ENCODE measurements at regions not wholly inside any gene's neighbourhood (a gene's known extent, or its start where the extent isn't known, plus 50 kb on each side); places are given as distances from the start of the nearest gene placed in this dataset.

GRCh38 chr5:16304846-16305245 is 125.3 kb upstream of the MARCHF11 start:
- intact Hi-C loops (cut with DNase I), result no loop called here
- Histone ChIP-seq H3K36me3 (ENCODE audit: control insufficient read depth in 2 of 3, insufficient read depth in 3 of 3, low read length in 3 of 3) (no peaks in the 10 kb centered on the region), H3K9me3 (ENCODE audit: control insufficient read depth in 2 of 3, insufficient read depth in 1 of 3, low read length in 3 of 3) (no peaks in the 10 kb centered on the region), H3K4me3 (ENCODE audit: low read length in 3 of 3) (no peak overlapping the region), H3K27me3 (ENCODE audit: control insufficient read depth, insufficient read depth, low read length) (no peaks in the 10 kb centered on the region), H3K9ac (ENCODE audit: low read length in 3 of 3) (no peak overlapping the region), H3K4me1 (ENCODE audit: control insufficient read depth in 2 of 3, insufficient read depth in 2 of 3, low read depth in 1 of 3, low read length in 3 of 3) (no peaks in the 10 kb centered on the region), H3K27ac (ENCODE audit: low read depth in 2 of 2, low read length in 2 of 2) (no peak overlapping the region)
- no peak for TF ChIP-seq CTCF (IDR thresholded peaks at IDR 0.05; ENCODE audit: borderline replicate concordance, extremely low read depth, insufficient read depth)
- DNase-seq (no peak), FAIRE-seq (no peak)

- H3K27ac ChIP-seq (ENCODE audit: low read depth in 2 of 2, low read length in 2 of 2), result no peak overlapping the region
- H3K9ac ChIP-seq (ENCODE audit: low read length in 3 of 3), result no peak overlapping the region
- H3K4me1 ChIP-seq (ENCODE audit: control insufficient read depth in 2 of 3, insufficient read depth in 2 of 3, low read depth in 1 of 3, low read length in 3 of 3), result no peaks in the 10 kb centered on the region
- no peak for FAIRE-seq
- intact Hi-C loops (cut with DNase I), result no loop called here
- DNase-seq, result no peak
- H3K27me3 ChIP-seq (ENCODE audit: control insufficient read depth, insufficient read depth, low read length), result no peaks in the 10 kb centered on the region
- no peaks in the 10 kb centered on the region for H3K36me3 ChIP-seq (ENCODE audit: control insufficient read depth in 2 of 3, insufficient read depth in 3 of 3, low read length in 3 of 3)
- no peak for TF ChIP-seq CTCF (IDR thresholded peaks at IDR 0.05; ENCODE audit: borderline replicate concordance, extremely low read depth, insufficient read depth)
- H3K4me3 ChIP-seq (ENCODE audit: low read length in 3 of 3), result no peak overlapping the region
- peaks cover 0 to 8% (median 2%) of the 10 kb centered on the region in 3 donors for H3K9me3 ChIP-seq (ENCODE audit: control insufficient read depth in 2 of 3, insufficient read depth in 1 of 3, low read length in 3 of 3)
These were observed 117.4 kb upstream of the MARCHF11 start for GRCh38 chr5:16296946-16297345.

- DNase-seq, result no peak
- no peaks in the 10 kb centered on the region for H3K36me3 ChIP-seq (ENCODE audit: control insufficient read depth in 2 of 3, insufficient read depth in 3 of 3, low read length in 3 of 3)
- no peak for FAIRE-seq
- intact Hi-C loops (cut with DNase I), result no loop called here
- no peaks in the 10 kb centered on the region for H3K4me1 ChIP-seq (ENCODE audit: control insufficient read depth in 2 of 3, insufficient read depth in 2 of 3, low read depth in 1 of 3, low read length in 3 of 3)
- no peak overlapping the region for H3K4me3 ChIP-seq (ENCODE audit: low read length in 3 of 3)
- H3K27me3 ChIP-seq (ENCODE audit: control insufficient read depth, insufficient read depth, low read length), result no peaks in the 10 kb centered on the region
- TF ChIP-seq CTCF (IDR thresholded peaks at IDR 0.05; ENCODE audit: borderline replicate concordance, extremely low read depth, insufficient read depth), result no peak
- H3K27ac ChIP-seq (ENCODE audit: low read depth in 2 of 2, low read length in 2 of 2), result no peak overlapping the region
- no peak overlapping the region for H3K9ac ChIP-seq (ENCODE audit: low read length in 3 of 3)
- peaks cover 0 to 2% (median 0%) of the 10 kb centered on the region in 3 donors for H3K9me3 ChIP-seq (ENCODE audit: control insufficient read depth in 2 of 3, insufficient read depth in 1 of 3, low read length in 3 of 3)
These were observed 112.3 kb upstream of the MARCHF11 start for GRCh38 chr5:16291894-16292293.

GRCh38 chr5:16291474-16291873 is 111.9 kb upstream of the MARCHF11 start:
- TF ChIP-seq CTCF (IDR thresholded peaks at IDR 0.05; ENCODE audit: borderline replicate concordance, extremely low read depth, insufficient read depth), result no peak
- Histone ChIP-seq H3K4me3 (ENCODE audit: low read length in 3 of 3) (no peak overlapping the region), H3K9ac (ENCODE audit: low read length in 3 of 3) (no peak overlapping the region), H3K4me1 (ENCODE audit: control insufficient read depth in 2 of 3, insufficient read depth in 2 of 3, low read depth in 1 of 3, low read length in 3 of 3) (no peaks in the 10 kb centered on the region), H3K27ac (ENCODE audit: low read depth in 2 of 2, low read length in 2 of 2) (no peak overlapping the region), H3K36me3 (ENCODE audit: control insufficient read depth in 2 of 3, insufficient read depth in 3 of 3, low read length in 3 of 3) (no peaks in the 10 kb centered on the region), H3K9me3 (ENCODE audit: control insufficient read depth in 2 of 3, insufficient read depth in 1 of 3, low read length in 3 of 3) (peaks cover 0 to 2% (median 0%) of the 10 kb centered on the region in 3 donors), H3K27me3 (ENCODE audit: control insufficient read depth, insufficient read depth, low read length) (no peaks in the 10 kb centered on the region)
- intact Hi-C loops (cut with DNase I), result no loop called here
- DNase-seq, result no peak
- no peak for FAIRE-seq

All from kidney (tissue), 13 donors.